HepG2 (cell line): ENCODE measurements at regions not wholly inside any gene's neighbourhood (a gene's known extent, or its start where the extent isn't known, plus 50 kb on each side); places are given as distances from the start of the nearest gene placed in this dataset.

ENCODE experiments used
- ATAC-seq: fragments of 200-7000 bp; cut with Tn5 transposase; 3 replicates; pipeline ENCODE4 v1.9.1; 2020; ENCODE audit warnings: mild to moderate bottlenecking, moderate library complexity
- BruUV-seq: library from RNA; stranded (reverse); fragments of 400-500 nt; replicated peaks from 2 replicates; lab custom pipeline; 2021; lab: Mats Ljungman, UMichigan
- CTCF ChIA-PET: fragments of 300-600 bp; formaldehyde crosslinking; extraction: SDS; loops from one replicate; lab custom pipeline; 2021; ENCODE audit warnings: low total read pairs, inconsistent platforms, low intra/inter-chr PET ratio; lab: Yijun Ruan, JAX
- POLR2A ChIA-PET: fragments of 350-600 bp; sonication (Branson Sonifier 250); formaldehyde crosslinking; loops from one replicate; lab custom pipeline; 2020; ENCODE audit warnings: antibody characterized with exemption, inconsistent platforms; lab: Yijun Ruan, JAX
- DNase-seq: peaks from one replicate; pipeline ENCODE4 v3.0.0-alpha.2; 2015; ENCODE audit warnings: low spot score
- FAIRE-seq: peaks from 3 replicates; lab custom pipeline; 2011; peaks lifted over from hg19 to GRCh38; lab: Jason Lieb, UNC
- H2AFZ ChIP-seq: one replicate; pipeline ENCODE4 v1.6.1; 2011; ENCODE audit warnings: low read length, inconsistent platforms
- H3K27ac ChIP-seq: fragments of 300-600 bp; 3 replicates; pipeline ENCODE4 v1.8.0; 2011; ENCODE audit warnings: mixed run types, mild to moderate bottlenecking, mixed read lengths, low read length, inconsistent platforms; ENCODE audit not compliant: insufficient read depth; ENCODE audit errors: extremely low read length
- H3K27me3 ChIP-seq, 2 experiments: fragments of 200-600 bp in 1 of 2; 2 replicates in 1 of 2; 3 replicates in 1 of 2; pipeline versions ENCODE4 v1.6.0 to v1.8.0; 2011; ENCODE audit warnings: low read length in 2 of 2, mild to moderate bottlenecking in 2 of 2, moderate library complexity in 2 of 2, inconsistent platforms in 1 of 2; ENCODE audit not compliant: insufficient read depth in 2 of 2, control insufficient read depth in 1 of 2
- H3K36me3 ChIP-seq, 2 experiments: fragments of 200-600 bp in 1 of 2; replicated peaks in 1 of 2; 2 replicates in 1 of 2; 3 replicates in 1 of 2; pipeline versions ENCODE4 v1.5.1 to v1.8.0; 2011; ENCODE audit warnings: low read length in 2 of 2, inconsistent platforms in 1 of 2; ENCODE audit not compliant: insufficient read depth in 2 of 2, control insufficient read depth in 1 of 2
- H3K4me1 ChIP-seq: 2 replicates; pipeline ENCODE4 v1.5.1; 2012; ENCODE audit warnings: low read length, inconsistent platforms; ENCODE audit not compliant: insufficient read depth
- H3K4me2 ChIP-seq: 2 replicates; pipeline ENCODE4 v1.6.0; 2011; ENCODE audit warnings: low read depth, low read length, inconsistent platforms
- H3K4me3 ChIP-seq, 3 experiments: fragments of 200-600 bp in 1 of 3; sonication (generic), shearing (Covaris generic) in 1 of 3; replicated peaks in 1 of 3; 2 replicates each; pipeline ENCODE4 v1.5.1; 2011 to 2016; ENCODE audit warnings: low read length in 3 of 3, inconsistent platforms in 2 of 3, low read depth in 2 of 3, mild to moderate bottlenecking in 2 of 3, control low read depth in 1 of 3, mixed read lengths in 1 of 3; ENCODE audit not compliant: insufficient read depth in 1 of 3
- H3K79me2 ChIP-seq: one replicate; pipeline ENCODE4 v1.6.1; 2011; ENCODE audit warnings: low read length, inconsistent platforms; ENCODE audit not compliant: insufficient read depth
- H3K9ac ChIP-seq: 2 replicates; pipeline ENCODE4 v1.6.0; 2011; ENCODE audit warnings: mild to moderate bottlenecking, low read depth, low read length, inconsistent platforms; ENCODE audit not compliant: insufficient read depth
- H3K9me3 ChIP-seq: 2 replicates; pipeline ENCODE4 v1.5.1; 2012; ENCODE audit warnings: mild to moderate bottlenecking, low read length
- H4K20me1 ChIP-seq: 2 replicates; pipeline ENCODE4 v1.6.0; 2011; ENCODE audit warnings: inconsistent platforms, mild to moderate bottlenecking, low read length, moderate library complexity; ENCODE audit not compliant: insufficient read depth
- ASH2L ChIP-seq: fragments of 300-600, 200-600 bp; sonication (generic); IDR thresholded peaks from 2 replicates; pipeline ENCODE4 v1.7.0; 2017; ENCODE audit warnings: low read depth, mild to moderate bottlenecking, moderate library complexity, mixed read lengths, low read length; ENCODE audit not compliant: insufficient read length
- IRF2 ChIP-seq: IDR thresholded peaks from 2 replicates; pipeline ENCODE4 v1.6.1; 2018; ENCODE audit warnings: missing genetic modification reagents, missing compliant biosample characterization
- NFRKB ChIP-seq: fragments of 450-650 bp; IDR thresholded peaks from 2 replicates; pipeline ENCODE4 v1.6.1; 2017
- ZBTB7B ChIP-seq: sonication (generic); formaldehyde crosslinking; IDR thresholded peaks from 2 replicates; pipeline ENCODE4 v1.4.0; 2020; ENCODE audit warnings: missing genetic modification reagents
- ZNF124 ChIP-seq: sonication (generic); formaldehyde crosslinking; IDR thresholded peaks from 2 replicates; pipeline ENCODE4 v1.4.0; 2020; ENCODE audit warnings: missing genetic modification reagents
- ZNF570 ChIP-seq: sonication (generic); formaldehyde crosslinking; IDR thresholded peaks from 2 replicates; pipeline ENCODE4 v1.4.0; 2020; ENCODE audit warnings: mild to moderate bottlenecking, missing genetic modification reagents, borderline replicate concordance
- ZNF615 ChIP-seq: sonication (generic); formaldehyde crosslinking; IDR thresholded peaks from 2 replicates; pipeline ENCODE4 v1.5.0; 2020; ENCODE audit warnings: mild to moderate bottlenecking, missing genetic modification reagents, borderline replicate concordance
- ZNF883 ChIP-seq: sonication (generic); formaldehyde crosslinking; IDR thresholded peaks from 2 replicates; pipeline ENCODE4 v1.5.1; 2020; ENCODE audit warnings: mild to moderate bottlenecking, missing genetic modification reagents; ENCODE audit errors: not compliant biosample characterization
- WGBS: methylation state at CpG from one replicate; pipeline ENCODE4 v1.1.6; 2017; ENCODE audit warnings: low lambda C conversion rate; 5-methylcytosine and 5-hydroxymethylcytosine counted together
- in situ Hi-C: cut with HindIII; loops from 2 replicates; pipeline ENCODE4 v1.10.0; 2017; ENCODE audit warnings: low pct_unique_long_range_greater_than_20kb; ENCODE audit not compliant: extremely low pct_ligation_motif_present
- intact Hi-C: fragments of 100-400 bp; cut with micrococcal nuclease; formaldehyde crosslinking; loops from one replicate; pipeline ENCODE4 v1.10.0; 2022; ENCODE audit not compliant: unreplicated experiment
- TF ChIP-seq, protein P1 (sequence below): sonication (generic); formaldehyde crosslinking; IDR thresholded peaks from 2 replicates; pipeline ENCODE4 v1.4.0; 2020; ENCODE audit warnings: mild to moderate bottlenecking, missing genetic modification reagents, borderline replicate concordance
- TF ChIP-seq, protein P2 (sequence below): sonication (generic); formaldehyde crosslinking; IDR thresholded peaks from 2 replicates; pipeline ENCODE4 v1.5.1; 2020; ENCODE audit warnings: missing genetic modification reagents, mild to moderate bottlenecking, borderline replicate concordance
- TF ChIP-seq, protein P3 (sequence below): sonication (generic); formaldehyde crosslinking; IDR thresholded peaks from 2 replicates; pipeline ENCODE4 v1.9.0; 2021; ENCODE audit warnings: missing genetic modification reagents, borderline replicate concordance
- TF ChIP-seq, protein P4 (sequence below): conservative IDR thresholded peaks from 2 replicates; pipeline ENCODE4 v1.6.1; 2018; ENCODE audit warnings: missing genetic modification reagents

DNA sequence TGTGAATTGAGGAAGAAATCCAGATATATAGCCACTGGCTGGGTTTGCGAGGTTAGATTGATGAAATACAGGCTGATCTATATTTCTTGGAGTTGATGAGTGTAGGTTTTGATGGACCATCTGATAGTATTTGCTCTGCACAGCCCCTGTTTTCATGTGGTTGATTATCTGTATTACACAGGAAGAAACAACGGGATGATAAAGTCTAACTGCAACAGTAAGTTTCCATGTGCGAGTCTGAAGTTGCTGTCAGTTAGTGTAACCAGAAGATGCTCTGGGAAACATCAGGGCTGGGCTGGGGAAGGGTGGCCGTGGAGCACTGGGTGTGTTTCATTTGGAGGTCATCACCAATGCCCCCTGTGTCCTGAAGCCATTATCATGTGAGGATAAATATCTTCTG lies 148.4 kb upstream of the SFRP2 start (continued):
- TF ChIP-seq ZNF615 (no peak), NFRKB (no peak), ZNF570 (CRISPR knock-in tag) (no peak)

DNA sequence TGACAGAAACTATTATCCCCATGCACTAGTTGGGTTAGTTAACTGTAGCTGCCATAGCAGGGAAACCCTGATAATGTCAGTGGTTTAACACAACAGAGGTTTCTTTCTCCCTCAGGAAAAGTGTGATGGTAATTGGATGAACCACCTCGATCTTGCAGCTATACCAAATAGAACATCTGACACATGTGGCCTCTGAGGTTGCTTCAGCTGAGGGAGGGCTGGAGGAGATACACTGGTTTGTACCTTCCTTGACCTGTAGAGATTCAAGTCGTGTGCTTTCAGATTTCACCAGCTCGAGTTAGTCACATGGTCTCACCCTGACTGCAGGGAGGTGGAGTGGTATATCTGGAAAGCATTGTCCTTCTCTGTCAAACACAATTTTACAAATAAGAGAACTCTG lies 147.2 kb upstream of the SFRP2 start:
- intact Hi-C loops (no loop called here), in situ Hi-C loops (no loop called here)
- TF ChIP-seq, protein P1, sequence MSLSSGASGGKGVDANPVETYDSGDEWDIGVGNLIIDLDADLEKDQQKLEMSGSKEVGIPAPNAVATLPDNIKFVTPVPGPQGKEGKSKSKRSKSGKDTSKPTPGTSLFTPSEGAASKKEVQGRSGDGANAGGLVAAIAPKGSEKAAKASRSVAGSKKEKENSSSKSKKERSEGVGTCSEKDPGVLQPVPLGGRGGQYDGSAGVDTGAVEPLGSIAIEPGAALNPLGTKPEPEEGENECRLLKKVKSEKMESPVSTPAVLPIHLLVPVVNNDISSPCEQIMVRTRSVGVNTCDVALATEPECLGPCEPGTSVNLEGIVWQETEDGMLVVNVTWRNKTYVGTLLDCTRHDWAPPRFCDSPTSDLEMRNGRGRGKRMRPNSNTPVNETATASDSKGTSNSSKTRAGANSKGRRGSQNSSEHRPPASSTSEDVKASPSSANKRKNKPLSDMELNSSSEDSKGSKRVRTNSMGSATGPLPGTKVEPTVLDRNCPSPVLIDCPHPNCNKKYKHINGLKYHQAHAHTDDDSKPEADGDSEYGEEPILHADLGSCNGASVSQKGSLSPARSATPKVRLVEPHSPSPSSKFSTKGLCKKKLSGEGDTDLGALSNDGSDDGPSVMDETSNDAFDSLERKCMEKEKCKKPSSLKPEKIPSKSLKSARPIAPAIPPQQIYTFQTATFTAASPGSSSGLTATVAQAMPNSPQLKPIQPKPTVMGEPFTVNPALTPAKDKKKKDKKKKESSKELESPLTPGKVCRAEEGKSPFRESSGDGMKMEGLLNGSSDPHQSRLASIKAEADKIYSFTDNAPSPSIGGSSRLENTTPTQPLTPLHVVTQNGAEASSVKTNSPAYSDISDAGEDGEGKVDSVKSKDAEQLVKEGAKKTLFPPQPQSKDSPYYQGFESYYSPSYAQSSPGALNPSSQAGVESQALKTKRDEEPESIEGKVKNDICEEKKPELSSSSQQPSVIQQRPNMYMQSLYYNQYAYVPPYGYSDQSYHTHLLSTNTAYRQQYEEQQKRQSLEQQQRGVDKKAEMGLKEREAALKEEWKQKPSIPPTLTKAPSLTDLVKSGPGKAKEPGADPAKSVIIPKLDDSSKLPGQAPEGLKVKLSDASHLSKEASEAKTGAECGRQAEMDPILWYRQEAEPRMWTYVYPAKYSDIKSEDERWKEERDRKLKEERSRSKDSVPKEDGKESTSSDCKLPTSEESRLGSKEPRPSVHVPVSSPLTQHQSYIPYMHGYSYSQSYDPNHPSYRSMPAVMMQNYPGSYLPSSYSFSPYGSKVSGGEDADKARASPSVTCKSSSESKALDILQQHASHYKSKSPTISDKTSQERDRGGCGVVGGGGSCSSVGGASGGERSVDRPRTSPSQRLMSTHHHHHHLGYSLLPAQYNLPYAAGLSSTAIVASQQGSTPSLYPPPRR (CRISPR knock-in tag) = no peak
- TF ChIP-seq, protein P2, sequence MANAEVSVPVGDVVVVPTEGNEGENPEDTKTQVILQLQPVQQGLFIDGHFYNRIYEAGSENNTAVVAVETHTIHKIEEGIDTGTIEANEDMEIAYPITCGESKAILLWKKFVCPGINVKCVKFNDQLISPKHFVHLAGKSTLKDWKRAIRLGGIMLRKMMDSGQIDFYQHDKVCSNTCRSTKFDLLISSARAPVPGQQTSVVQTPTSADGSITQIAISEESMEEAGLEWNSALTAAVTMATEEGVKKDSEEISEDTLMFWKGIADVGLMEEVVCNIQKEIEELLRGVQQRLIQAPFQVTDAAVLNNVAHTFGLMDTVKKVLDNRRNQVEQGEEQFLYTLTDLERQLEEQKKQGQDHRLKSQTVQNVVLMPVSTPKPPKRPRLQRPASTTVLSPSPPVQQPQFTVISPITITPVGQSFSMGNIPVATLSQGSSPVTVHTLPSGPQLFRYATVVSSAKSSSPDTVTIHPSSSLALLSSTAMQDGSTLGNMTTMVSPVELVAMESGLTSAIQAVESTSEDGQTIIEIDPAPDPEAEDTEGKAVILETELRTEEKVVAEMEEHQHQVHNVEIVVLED = no peak
- TF ChIP-seq ZNF124 (CRISPR knock-in tag) = no peak
- TF ChIP-seq ZNF883 (CRISPR knock-in tag) = no peak
- TF ChIP-seq, protein P3, sequence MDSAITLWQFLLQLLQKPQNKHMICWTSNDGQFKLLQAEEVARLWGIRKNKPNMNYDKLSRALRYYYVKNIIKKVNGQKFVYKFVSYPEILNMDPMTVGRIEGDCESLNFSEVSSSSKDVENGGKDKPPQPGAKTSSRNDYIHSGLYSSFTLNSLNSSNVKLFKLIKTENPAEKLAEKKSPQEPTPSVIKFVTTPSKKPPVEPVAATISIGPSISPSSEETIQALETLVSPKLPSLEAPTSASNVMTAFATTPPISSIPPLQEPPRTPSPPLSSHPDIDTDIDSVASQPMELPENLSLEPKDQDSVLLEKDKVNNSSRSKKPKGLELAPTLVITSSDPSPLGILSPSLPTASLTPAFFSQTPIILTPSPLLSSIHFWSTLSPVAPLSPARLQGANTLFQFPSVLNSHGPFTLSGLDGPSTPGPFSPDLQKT (CRISPR knock-in tag) = no peak
- TF ChIP-seq ASH2L = no peak
- TF ChIP-seq, protein P4, sequence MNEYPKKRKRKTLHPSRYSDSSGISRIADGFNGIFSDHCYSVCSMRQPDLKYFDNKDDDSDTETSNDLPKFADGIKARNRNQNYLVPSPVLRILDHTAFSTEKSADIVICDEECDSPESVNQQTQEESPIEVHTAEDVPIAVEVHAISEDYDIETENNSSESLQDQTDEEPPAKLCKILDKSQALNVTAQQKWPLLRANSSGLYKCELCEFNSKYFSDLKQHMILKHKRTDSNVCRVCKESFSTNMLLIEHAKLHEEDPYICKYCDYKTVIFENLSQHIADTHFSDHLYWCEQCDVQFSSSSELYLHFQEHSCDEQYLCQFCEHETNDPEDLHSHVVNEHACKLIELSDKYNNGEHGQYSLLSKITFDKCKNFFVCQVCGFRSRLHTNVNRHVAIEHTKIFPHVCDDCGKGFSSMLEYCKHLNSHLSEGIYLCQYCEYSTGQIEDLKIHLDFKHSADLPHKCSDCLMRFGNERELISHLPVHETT (CRISPR knock-in tag) = no peak
- TF ChIP-seq ZBTB7B (CRISPR knock-in tag) = no peak
- TF ChIP-seq IRF2 (CRISPR knock-in tag) = no peak

More for the DNA sequence above, 147.2 kb upstream of the SFRP2 start:
- ChIA-PET POLR2A (no interaction called here), CTCF (no interaction called here)
- 0% methylated on average over 3 of the region's 3 CpGs for WGBS
- no peak for FAIRE-seq
- no peak for ATAC-seq
- BruUV-seq = no TSS peak
- Histone ChIP-seq H3K79me2 (no peaks in the 10 kb centered on the region), H3K9me3 (no peaks in the 10 kb centered on the region), H3K36me3 (no peaks in the 10 kb centered on the region), H3K4me1 (no peaks in the 10 kb centered on the region), H3K4me3 (no peak overlapping the region), H3K27ac (no peak overlapping the region), H4K20me1 (no peaks in the 10 kb centered on the region), H3K27me3 (peaks cover 0 to 7% of the 10 kb centered on the region in 2 experiments; a peak in 3 of 5 replicates), H3K4me2 (no peak overlapping the region), H2AFZ (no peak overlapping the region), H3K9ac (no peak overlapping the region)
- no peak for DNase-seq
